HT1080 (cell line): ENCODE measurements at regions not wholly inside any gene's neighbourhood (a gene's known extent, or its start where the extent isn't known, plus 50 kb on each side); places are given as distances from the start of the nearest gene placed in this dataset.
"Not testable (repeated sequence)": the region's sequence is repeated elsewhere in the genome, so short reads cannot be mapped to it uniquely, and the experiment has no call there.

Experiments used
- DNase-seq: peaks from one replicate; pipeline ENCODE4 v3.0.0-alpha.2; 2015; ENCODE audit warnings: low read depth

GRCh38 chr2:87455209-87455853 lies 292.6 kb upstream of the PLGLB2 start:
- not testable (repeated sequence) for DNase-seq

GRCh38 chr2:87455854-87456249 lies 292.0 kb upstream of the PLGLB2 start:
- not testable (repeated sequence) for DNase-seq

- peak; percentile 41 for DNase-seq
These were observed 291.3 kb upstream of the PLGLB2 start for GRCh38 chr2:87456477-87457128.

DNA sequence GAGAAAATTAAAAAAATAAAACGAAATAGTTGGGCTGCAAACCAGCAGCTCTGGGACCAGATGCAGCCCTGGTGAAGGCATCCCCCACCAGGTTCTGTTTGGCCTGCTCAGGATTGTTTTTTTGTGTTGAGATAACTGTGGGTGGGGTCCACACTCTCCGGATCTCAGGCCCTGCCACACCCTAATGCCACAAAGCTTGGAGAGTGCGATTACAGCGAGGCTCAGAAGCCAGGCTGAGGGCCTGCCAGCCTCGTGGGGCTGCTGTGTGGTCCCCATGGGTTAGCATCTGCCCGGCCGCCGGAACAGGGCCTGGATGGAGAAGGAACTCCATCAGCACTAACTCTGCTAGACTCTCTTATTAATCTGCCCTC lies 290.8 kb upstream of the PLGLB2 start:
- DNase-seq, result not testable (repeated sequence)

GRCh38 chr2:87458938-87459337 lies 288.9 kb upstream of the PLGLB2 start:
- DNase-seq, result not testable (repeated sequence)

GRCh38 chr2:87460104-87460503 lies 287.8 kb upstream of the PLGLB2 start:
- DNase-seq, result not testable (repeated sequence)

GRCh38 chr2:87460662-87461061 lies 287.2 kb upstream of the PLGLB2 start:
- DNase-seq, result not testable (repeated sequence)

DNA sequence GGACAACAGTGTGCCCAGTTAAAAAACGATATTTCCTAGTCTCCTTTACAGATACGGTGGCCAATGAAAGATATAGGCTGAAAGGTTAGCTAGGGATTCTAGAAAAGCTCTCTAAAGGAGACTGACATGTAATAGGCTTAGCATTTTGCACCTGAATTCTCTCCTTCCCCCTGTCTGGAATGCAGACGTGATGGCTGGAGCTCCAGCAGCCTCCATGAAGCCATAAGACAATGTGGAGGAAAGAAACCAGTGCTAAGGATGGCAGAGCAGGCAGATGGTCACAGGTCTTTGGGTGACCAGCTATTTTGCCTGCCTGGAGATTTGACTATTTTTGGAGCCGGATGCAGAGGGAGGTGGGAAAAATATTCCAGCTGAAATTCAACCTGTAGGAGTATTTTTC lies 286.2 kb upstream of the PLGLB2 start:
- DNase-seq, result not testable (repeated sequence)

- DNase-seq, result not testable (repeated sequence)
These were observed 283.7 kb upstream of the PLGLB2 start for GRCh38 chr2:87464219-87464618.

GRCh38 chr2:87465730-87466129 lies 282.2 kb upstream of the PLGLB2 start:
- DNase-seq, result not testable (repeated sequence)

GRCh38 chr2:87466591-87467120 lies 281.2 kb upstream of the PLGLB2 start:
- DNase-seq, result not testable (repeated sequence)

GRCh38 chr2:87468429-87468981 lies 279.4 kb upstream of the PLGLB2 start:
- DNase-seq, result not testable (repeated sequence)

GRCh38 chr2:87469180-87470151 lies 278.4 kb upstream of the PLGLB2 start:
- DNase-seq, result not testable (repeated sequence)

DNA sequence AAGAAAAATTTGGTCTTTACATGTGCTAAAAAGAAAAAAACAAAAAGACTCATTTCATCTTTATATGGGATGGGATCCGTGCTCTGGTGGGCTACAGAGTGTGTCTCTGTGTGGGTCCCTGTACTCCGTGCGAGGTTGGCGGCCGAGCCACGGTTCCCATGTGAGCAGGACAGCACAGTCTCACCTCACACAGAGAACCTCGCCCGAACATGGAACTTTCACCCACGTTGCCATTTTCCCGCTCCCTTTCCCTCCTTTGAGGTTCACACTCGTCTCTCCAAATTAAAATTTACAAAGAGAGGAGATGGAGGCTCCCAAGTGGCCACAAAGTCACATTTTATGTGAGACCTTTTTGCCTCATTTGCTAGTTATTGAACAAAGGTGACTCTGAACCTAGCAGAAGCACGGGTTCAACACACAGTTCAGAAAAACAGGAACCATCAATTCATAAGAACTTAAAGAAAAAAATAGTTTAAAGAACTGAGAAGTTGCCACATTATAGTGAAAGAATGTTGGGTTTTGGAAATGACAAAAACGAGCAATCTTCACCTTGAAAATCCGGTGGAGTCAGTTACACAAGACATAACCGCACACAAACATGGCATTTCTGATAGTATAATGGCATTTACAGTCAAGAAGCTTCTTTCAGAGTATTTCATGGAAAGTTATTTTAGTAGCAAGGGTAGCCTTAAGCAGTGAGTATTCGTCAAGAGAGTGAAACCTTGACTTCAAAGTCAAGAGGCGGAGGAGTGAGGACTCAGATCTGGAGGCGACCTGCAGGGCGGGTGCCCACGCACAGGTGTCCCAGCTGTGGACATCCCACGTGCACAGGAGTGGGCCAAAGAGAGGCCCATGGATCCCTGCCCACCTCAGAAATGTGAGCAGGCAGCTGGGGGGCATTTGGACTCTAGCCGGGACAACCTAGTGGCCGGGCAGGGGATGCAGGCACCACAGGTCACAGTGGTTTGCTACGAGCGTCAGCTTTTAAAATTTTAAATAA lies 277.2 kb upstream of the PLGLB2 start:
- DNase-seq, result not testable (repeated sequence)

DNA sequence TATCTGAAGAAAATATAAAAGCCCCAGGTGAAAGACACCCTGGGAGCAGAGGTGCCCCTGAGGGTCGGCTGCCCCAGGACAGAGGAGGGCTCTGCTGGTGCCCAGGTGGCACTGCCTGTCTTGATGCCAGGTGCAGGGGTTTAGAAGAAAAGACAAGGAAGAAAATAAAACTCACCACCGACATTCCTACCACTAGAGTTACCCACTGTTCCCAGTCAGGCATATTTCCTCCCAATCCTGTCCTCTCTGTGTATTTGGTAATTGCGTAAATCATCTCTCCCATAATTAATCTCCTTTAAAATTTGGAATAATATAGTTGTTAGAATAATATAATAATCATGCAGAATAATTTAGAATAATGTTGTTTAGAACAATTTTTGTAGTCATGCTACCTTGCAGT lies 276.4 kb upstream of the PLGLB2 start:
- not testable (repeated sequence) for DNase-seq

DNA sequence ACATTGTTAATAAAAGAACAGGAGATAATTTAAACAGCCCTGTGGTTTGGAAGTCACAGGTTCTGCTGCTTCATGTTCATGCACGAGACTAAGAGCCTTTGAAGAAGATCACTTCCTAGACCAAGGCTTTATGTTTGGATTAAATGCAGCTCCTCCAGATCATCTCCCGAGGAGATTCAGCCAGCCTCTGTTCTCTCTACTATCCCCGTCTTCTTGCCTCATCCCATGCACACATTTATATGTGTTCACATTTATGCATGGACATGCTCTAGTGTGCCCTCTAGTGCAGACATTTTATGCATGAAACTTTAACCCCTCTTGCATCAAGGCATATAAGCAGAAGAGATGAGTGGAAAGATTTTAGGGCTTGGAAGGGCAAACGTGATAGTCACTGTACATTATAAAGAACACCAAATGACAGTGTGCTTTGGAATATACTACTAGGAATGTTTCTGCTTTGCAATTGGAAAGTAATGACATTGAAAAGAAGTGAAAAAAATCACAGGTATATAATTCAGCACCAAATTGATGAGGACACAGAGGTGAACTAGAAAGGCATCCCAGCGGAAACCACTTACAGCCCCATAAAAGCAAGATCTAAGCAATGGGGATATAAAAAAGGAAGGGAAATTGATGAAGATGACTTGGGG lies 271.5 kb upstream of the PLGLB2 start:
- not testable (repeated sequence) for DNase-seq

DNA sequence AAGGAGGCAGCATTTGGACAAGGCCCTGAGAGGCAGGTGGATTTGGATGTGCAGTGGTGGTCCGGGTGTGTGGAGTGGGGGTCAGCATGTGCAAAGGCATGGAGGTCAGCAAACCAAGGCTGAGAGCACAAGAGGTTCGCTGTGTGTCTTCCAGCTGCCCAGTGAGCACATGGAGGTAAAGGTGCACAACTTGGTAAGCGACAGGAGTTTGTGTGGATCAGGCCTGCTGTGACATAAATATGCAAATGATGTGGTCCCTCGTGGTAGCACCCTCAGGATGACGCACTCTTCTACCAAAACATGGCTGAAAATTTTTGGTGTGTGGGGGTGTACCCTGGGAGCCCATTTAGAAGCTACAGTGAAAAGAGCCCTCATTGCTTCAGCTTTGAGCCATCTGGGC lies 271.0 kb upstream of the PLGLB2 start:
- DNase-seq, result not testable (repeated sequence)

DNA sequence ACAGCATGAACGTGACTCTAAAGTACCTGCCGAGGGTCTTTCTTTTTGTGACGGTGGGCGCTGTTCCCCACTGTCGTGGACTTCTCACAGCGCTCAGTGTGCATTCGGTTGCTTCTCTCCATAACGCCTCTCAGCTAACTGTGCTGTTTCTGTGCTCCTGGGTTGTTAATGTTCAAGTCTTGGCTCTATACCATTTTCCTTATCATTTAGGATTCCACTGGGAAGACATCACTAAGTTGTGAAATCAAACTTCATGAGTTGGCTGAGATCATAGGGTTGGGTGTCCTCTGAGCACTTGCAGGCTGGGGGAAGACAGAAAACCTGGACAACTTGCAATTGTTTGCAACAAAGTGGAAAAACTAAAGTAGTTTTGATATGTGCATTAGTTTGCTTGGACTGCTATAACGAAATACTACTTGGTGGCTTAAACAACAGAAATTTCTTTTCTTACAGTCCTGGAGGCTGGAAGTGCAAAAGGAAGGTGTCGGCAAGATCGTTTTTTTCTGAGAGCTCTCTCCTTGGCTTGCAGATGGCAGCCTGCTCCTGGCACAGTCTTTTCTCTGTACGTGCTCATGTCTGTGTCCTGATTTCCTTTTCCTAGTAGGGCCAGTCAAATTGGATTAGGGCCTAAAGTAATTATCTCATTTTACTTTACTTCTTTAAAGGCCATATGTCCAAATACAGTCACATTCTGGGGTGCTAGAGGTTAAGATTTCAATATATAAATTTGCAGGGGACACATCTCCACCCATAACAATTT lies 270.0 kb upstream of the PLGLB2 start:
- DNase-seq, result not testable (repeated sequence)

DNA sequence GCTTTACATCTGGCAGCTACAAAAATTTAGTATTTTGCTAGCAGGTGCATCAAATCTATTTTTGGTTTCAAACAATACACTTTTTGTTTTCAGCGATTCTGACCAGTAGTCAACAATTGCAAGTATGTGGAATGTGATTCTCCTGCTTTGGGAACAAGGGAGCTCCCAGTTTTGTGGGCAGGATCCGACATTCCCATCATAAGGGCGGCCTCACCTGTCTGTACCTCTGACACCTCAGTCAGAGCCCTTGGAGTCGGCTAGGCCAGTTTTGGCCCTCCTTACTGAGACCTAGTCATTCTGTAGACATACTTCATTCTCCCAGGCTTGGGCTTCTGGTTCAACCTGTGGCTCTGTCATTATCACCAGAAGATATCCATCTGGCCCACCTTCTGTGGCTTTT lies 269.0 kb upstream of the PLGLB2 start:
- DNase-seq, result not testable (repeated sequence)
